Pons (tissue), 1 donor: ENCODE measurements at regions not wholly inside any gene's neighbourhood (a gene's known extent, or its start where the extent isn't known, plus 50 kb on each side); places are given as distances from the start of the nearest gene placed in this dataset.
"Not testable (repeated sequence)": the region's sequence is repeated elsewhere in the genome, so short reads cannot be mapped to it uniquely, and the experiment has no call there.

ENCODE experiments used
- DNase-seq: peaks from one replicate; pipeline ENCODE4 v3.0.0-alpha.2; 2016; ENCODE audit warnings: low spot score

DNA sequence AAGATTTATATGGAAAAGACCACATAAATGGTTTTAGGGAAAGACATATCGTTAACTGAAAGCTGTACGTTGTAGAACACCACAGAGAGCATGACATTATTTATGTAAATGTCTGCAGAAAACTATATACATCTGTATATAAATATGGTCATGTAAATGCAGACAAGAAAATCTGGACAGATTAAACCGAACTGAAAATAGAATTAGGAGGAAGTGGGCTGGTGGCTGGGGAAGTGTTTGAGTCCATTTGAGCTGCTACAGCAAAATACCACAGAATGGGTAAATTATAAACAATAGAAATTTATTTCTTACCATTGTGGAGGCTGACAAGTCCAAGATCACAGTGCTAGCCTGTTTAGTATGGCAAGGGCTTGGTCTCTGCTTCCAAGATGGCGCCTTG is 56.3 kb upstream of the USP6NL start:
- no peak for DNase-seq

DNA sequence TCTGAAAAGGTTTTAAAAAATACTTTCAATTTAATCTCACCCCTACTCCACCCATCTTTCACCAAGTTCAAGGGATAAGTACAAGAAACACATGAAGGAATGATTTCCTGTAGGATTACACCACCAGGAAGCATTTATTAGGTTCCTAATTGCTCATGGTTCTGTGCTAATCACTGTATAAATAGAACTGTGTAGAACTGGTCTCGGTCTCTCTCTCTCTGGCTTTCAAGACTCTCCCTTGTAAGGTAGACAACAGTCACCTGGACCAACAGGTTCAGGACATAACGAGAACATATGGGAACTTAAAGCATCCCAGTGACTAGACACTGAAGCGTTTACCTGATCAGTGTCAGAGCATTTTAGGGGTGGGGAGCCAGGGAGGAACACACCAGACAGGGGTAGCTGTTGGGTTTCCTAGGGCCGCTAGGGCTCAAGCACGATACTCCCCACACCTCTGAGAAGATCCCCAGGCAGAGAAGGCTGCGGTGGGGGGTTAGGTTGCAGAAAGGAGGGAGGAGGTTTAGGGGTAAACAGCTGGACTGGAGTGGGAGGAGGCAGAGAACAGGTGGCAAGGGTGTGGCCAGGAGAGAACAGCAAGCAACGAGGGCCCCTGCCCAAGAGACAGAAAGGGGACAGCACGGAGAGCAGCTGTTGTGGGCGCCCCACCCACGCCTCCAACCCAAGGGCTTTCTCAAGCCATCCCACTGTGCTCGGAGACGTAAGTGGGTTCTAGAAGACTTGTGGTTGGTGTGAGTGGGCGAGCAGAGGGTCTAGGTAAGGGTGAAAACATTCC is 52.5 kb upstream of the USP6NL start:
- no peak for DNase-seq

DNA sequence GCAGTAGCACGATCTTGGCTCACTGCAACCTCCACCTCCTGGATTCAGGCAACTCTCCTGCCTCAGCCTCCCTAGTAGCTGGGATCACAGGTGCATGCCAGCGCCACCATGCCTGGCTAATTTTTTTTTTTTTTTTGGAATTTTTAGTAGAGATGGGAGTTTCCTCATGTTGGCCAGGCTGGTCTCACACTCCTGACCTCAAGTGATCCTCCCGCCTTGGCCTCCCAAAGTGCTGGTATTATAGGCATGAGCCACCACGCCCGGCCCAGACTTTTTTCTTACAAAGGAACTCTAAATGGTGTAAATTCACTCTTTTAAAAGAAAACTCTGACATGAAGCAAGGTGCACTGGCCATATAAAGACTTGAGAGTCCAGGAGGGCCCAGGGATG is 51.7 kb upstream of the USP6NL start:
- not testable (repeated sequence) for DNase-seq

DNA sequence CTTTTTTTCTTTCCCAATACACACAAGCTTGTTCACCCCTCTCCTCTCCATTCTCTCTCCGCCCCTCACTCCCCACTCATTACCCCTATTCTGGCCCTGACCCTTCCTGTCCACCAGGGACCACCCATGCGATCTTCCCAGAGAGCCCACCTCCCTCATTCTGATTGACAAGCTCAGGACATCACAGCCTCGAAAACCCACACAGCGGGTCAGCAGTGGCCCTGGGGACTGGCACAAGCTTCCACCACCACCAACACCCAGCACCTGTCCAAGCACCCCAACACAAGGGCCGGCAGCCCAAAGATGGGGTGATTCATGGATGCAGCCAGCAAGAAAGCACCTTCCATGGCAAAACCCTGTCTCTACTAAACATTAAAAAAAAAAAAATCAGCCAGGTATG is 50.0 kb upstream of the USP6NL start:
- no peak for DNase-seq
